ENCODE measurements at regions not wholly inside any gene's neighbourhood (a gene's known extent, or its start where the extent isn't known, plus 50 kb on each side); places are given as distances from the start of the nearest gene placed in this dataset.

DNA sequence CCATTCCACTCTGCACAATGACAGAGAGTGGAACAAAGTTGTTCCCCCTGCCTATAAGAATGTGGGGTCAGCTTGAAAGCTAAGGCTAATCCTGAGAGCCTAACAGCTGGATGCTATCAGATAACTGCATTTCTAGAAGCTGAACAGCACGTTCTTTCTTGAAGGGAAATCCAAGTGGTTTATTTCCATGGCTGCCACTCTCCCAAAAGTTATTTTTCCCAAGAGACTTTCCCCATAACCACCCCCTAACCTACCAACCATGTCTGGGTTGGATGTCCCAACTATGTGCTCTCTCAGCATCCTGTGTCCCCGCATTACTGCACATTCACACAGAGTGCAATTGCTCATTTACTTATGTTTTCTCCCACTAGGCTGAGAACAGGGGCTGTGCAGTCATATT, 140.7 kb upstream of the ANKRD1 start:
- TF ChIP-seq, protein P1, sequence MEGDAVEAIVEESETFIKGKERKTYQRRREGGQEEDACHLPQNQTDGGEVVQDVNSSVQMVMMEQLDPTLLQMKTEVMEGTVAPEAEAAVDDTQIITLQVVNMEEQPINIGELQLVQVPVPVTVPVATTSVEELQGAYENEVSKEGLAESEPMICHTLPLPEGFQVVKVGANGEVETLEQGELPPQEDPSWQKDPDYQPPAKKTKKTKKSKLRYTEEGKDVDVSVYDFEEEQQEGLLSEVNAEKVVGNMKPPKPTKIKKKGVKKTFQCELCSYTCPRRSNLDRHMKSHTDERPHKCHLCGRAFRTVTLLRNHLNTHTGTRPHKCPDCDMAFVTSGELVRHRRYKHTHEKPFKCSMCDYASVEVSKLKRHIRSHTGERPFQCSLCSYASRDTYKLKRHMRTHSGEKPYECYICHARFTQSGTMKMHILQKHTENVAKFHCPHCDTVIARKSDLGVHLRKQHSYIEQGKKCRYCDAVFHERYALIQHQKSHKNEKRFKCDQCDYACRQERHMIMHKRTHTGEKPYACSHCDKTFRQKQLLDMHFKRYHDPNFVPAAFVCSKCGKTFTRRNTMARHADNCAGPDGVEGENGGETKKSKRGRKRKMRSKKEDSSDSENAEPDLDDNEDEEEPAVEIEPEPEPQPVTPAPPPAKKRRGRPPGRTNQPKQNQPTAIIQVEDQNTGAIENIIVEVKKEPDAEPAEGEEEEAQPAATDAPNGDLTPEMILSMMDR (IDR thresholded peaks at IDR 0.05) = no peak
- TF ChIP-seq POLR2A (IDR thresholded peaks at IDR 0.05) = no peak
